GM19395 (cell line): ENCODE measurements at regions not wholly inside any gene's neighbourhood (a gene's known extent, or its start where the extent isn't known, plus 50 kb on each side); places are given as distances from the start of the nearest gene placed in this dataset.
"Not testable (repeated sequence)": the region's sequence is repeated elsewhere in the genome, so short reads cannot be mapped to it uniquely, and the experiment has no call there.

Experiments used
- ATAC-seq: cut with Tn5 transposase; IDR thresholded peaks from one replicate; pipeline ENCODE4 v1.9.1; 2021; ENCODE audit warnings: mild to moderate bottlenecking, moderate library complexity; ENCODE audit not compliant: unreplicated experiment

- no peak for ATAC-seq
Observed at GRCh38 chr6:115310156-115310555, 750.5 kb downstream of the FRK start.

- no peak for ATAC-seq
Observed at GRCh38 chr6:115302731-115303130, 758.0 kb downstream of the FRK start.

GRCh38 chr6:115287467-115287866 is 773.2 kb downstream of the FRK start:
- ATAC-seq: no peak

DNA sequence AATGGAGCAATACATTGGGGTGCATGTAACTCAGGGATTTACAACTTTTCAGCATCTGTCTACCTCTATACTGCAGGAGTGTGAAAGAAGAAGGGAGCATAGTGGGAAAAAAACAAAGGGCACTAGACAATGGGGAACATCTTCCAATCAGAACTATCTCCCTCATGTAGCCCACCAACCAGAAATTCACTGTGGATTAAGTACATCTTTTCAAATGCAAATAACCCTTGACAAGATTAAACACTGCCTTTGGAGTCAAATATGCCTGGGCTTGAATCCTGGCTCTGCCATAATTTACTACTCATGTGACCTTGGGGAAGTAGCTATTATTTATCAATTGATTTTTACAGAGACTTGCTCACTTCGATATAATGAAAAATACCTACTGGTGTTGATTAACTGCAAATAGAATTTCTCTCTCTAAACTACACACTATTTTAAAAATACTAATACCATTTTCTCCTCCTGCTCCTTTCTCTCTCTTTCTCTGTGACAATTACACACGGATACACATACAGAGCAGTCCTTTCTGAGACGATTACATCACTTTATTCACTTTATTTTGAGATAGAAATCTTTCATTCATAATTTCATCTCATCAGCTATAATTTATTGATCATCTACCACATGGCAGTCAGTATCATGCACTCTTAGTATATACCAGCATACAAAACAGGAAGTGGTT is 783.7 kb downstream of the FRK start:
- no peak for ATAC-seq

DNA sequence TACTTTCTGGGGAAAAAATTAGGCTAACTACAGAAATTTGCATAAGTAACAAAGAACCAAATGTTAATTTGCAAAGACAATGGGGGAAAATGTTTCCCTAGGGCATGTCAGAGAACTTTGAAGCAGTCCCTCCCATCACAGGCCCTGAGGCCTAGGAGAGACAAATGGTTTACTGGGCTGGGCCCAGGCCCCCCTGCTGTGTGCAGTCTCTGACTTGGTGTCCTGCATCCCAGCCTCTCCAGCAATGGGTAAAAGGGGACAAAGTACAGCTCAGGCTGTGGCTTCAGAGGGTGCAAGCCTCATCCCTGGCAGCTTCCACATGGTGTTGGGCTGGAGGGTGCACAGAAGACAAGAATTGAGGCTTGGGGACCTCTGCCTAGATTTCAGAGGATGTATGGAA is 788.4 kb downstream of the FRK start:
- no peak for ATAC-seq

- no peak for ATAC-seq
Observed at GRCh38 chr6:115271434-115271833, 789.3 kb downstream of the FRK start.

- ATAC-seq: no peak
Observed at GRCh38 chr6:115270953-115271352, 789.7 kb downstream of the FRK start.

DNA sequence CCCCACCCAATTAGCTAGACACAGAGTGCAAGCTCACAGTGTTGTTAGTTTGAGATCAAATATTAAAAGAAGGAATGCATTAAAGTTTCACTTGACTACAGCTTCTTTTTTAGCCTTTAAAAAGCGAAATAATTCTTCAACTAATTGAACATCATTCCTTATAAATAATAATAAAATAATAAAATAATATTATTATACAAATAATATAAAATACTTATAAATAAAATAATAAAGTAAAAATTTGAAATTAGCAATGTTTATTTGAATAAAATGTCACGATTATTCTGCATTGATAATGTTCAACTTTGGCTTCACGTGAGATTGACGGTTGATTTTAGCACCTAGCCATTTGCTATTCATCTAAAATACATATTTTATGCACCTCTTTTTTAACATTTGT is 819.3 kb downstream of the FRK start:
- ATAC-seq: no peak

GRCh38 chr6:115221198-115221597 is 839.5 kb downstream of the FRK start:
- no peak for ATAC-seq

- no peak for ATAC-seq
Observed at GRCh38 chr6:115220551-115221159, 840.0 kb downstream of the FRK start.

- no peak for ATAC-seq
Observed at GRCh38 chr6:115219645-115220044, 841.0 kb downstream of the FRK start.

DNA sequence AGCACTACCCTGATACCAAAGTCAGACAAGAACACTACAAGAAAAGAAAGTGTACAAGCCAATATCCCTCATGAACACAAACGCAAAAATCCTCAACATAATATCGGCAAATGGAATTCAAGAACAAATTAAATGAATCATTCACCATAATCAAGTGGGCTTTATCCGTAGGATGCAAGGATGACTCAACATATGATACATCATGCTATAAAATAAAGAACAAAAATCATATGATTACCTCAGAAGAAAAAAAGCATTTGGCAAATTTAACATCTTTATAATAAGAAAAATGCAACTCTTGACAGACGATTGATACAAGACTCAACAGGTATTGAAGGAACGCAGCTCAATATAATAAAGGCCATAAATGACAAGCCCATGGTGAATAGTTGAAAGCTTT is 843.9 kb downstream of the FRK start:
- no peak for ATAC-seq

- no peak for ATAC-seq
Observed at GRCh38 chr6:115214283-115214682, 846.4 kb downstream of the FRK start.

DNA sequence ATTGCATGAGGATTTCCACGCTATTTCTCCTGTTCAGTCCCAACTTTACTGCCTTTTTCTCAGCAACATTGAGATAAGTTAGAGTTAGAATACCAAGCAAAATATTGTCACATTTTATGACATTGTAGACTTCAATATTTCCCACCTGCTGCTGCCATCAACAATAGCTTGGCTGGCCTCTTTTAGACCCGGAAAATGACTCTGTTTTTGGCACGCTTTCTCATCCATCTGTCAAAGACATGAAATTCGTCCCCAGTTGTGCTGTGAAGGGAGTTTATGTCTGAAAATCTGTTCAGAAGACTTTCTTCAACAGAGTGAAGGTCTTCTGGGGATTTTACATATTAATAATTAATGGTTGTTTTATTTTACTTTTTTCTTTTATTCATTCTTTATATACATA is 857.3 kb downstream of the FRK start:
- ATAC-seq: no peak

DNA sequence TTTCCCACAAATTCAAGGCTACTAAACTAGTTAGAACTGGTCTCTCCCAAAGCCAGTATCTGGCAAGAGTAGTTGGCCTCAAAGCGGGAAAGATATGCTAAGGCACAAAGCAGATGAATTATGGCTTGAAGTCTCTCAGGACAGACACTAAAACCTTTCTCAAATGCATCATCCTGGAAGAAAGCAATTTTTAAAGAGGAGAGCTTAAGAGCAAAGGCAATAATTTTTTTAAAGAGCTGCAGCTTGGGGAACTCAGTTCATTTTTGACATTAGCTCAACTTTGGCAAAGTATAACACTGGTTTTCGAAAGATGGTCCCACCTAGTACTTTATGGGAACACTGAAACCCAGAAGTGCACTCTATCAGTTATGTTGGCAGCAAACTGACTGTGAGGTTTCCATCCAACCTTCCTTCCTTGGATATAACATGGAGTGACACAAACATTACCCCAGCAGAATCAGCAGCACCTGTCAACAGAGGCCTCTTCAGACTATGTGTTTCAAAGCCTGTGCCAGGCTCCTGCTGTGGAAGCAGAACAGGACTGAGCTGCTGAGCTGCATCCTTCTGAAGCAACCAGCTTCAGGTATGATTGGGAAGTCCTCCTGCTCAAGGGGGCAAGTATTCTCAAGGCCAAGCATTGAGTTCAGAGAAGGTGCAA is 852.3 kb upstream of the HS3ST5 start:
- no peak for ATAC-seq

DNA sequence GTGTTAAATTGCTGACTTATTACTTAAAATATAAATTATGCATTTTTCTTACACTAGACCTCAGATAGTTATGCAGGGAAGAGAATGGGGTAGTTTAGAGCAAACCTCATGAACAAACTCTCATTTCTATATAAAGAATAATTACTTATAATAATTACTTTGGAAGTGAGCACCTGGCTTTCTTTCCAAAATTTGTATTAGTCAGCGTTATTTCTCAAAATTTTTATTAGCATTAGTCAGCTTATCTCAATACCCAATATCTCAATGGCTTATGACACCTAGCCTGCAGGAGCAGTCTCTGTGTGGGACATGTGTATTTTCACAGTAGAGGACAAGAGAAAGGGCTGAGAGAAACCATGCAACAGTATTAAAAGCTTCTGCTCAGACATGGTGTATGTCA is 849.2 kb upstream of the HS3ST5 start:
- ATAC-seq: no peak

GRCh38 chr6:115190534-115190933 is 847.7 kb upstream of the HS3ST5 start:
- ATAC-seq: no peak

DNA sequence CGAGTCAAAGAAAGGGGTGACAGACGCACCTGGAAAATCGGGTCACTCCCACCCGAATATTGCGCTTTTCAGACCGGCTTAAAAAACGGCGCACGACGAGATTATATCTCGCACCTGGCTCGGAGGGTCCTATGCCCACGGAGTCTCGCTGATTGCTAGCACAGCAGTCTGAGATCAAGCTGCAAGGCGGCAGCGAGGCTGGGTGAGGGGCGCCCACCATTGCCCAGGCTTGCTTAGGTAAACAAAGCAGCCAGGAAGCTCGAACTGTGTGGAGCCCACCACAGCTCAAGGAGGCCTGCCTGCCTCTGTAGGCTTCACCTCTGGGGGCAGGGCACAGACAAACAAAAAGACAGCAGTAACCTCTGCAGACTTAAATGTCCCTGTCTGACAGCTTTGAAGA is 832.6 kb upstream of the HS3ST5 start:
- not testable (repeated sequence) for ATAC-seq

DNA sequence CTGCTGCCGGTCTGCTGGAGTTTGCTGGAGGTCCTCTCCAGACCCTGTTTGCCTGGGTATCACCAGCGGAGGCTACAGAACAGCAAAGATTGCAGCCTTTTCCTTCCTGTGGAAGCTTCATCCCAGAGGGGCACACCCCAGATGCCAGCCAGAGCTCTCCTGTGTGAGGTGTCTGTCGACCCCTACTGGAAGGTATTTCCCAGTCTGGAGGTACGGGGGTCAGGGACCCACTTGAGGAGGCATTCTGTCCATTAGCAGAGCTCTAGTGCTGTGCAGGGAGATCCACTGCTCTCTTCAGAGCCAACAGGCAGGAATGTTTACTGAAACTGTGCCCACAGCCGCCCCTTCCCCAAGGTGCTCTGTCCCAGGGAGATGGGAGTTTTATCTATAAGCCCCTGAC is 823.1 kb upstream of the HS3ST5 start:
- ATAC-seq: not testable (repeated sequence)

GRCh38 chr6:115159733-115160132 is 816.9 kb upstream of the HS3ST5 start:
- ATAC-seq: no peak

- ATAC-seq: no peak
Observed at GRCh38 chr6:115137910-115138309, 795.1 kb upstream of the HS3ST5 start.

GRCh38 chr6:115133790-115134189 is 791.0 kb upstream of the HS3ST5 start:
- no peak for ATAC-seq
